WERI-Rb-1 (cell line): ENCODE measurements at regions not wholly inside any gene's neighbourhood (a gene's known extent, or its start where the extent isn't known, plus 50 kb on each side); places are given as distances from the start of the nearest gene placed in this dataset.
"Not testable (repeated sequence)": the region's sequence is repeated elsewhere in the genome, so short reads cannot be mapped to it uniquely, and the experiment has no call there.

Experiments
- DNase-seq: peaks from one replicate; pipeline ENCODE4 v3.0.0-alpha.2; 2020
- H3K27ac ChIP-seq: fragments of 250-450 bp; sonication (Bioruptor Pico); 2 replicates; pipeline ENCODE4 v1.5.1; 2020; ENCODE audit warnings: mild to moderate bottlenecking, moderate library complexity
- H3K27me3 ChIP-seq: fragments of 250-450 bp; sonication (Bioruptor Pico); 2 replicates; pipeline ENCODE4 v1.5.1; 2021; ENCODE audit warnings: mild to moderate bottlenecking, low read depth, moderate library complexity; ENCODE audit not compliant: insufficient read depth, severe bottlenecking
- H3K36me3 ChIP-seq: fragments of 250-450 bp; sonication (Bioruptor Pico); 2 replicates; pipeline ENCODE4 v1.5.1; 2020; ENCODE audit warnings: mild to moderate bottlenecking, moderate library complexity
- H3K4me3 ChIP-seq: 2 replicates; pipeline ENCODE4 v1.5.1; 2011; ENCODE audit warnings: low read depth, mild to moderate bottlenecking, control low read depth, low read length
- H3K9me3 ChIP-seq: fragments of 250-450 bp; sonication (Bioruptor Pico); 2 replicates; pipeline ENCODE4 v1.5.1; 2021; ENCODE audit warnings: mild to moderate bottlenecking, moderate library complexity; ENCODE audit not compliant: severe bottlenecking
- TF ChIP-seq, protein P1 (sequence below): IDR thresholded peaks from 2 replicates; pipeline ENCODE4 v1.5.1; 2011; ENCODE audit warnings: low read depth, mild to moderate bottlenecking, control low read depth, inconsistent platforms, low read length

DNA sequence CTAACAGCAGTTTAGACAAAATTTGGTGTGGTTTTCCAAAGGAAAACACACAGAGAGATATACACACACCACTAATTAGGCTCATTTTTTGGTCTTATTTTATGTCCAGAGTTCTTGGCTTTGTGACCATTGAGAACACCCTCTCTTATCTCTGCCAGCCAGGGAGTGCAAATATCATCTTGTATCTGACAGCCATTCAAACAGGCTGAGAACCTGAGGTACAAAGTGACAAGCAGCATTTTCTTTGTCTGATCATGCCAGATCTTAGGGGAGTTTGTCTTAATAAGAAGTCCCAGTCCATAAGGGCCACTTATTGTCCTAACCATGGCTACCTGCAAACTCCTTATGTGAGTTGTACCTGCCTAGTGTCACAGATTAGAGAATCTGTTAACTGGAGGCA, 1165.2 kb downstream of the BRINP3 start:
- Histone ChIP-seq H3K9me3 (no peaks in the 10 kb centered on the region), H3K4me3 (no peak overlapping the region), H3K27me3 (no peaks in the 10 kb centered on the region), H3K27ac (no peak overlapping the region), H3K36me3 (no peaks in the 10 kb centered on the region)
- TF ChIP-seq, protein P1, sequence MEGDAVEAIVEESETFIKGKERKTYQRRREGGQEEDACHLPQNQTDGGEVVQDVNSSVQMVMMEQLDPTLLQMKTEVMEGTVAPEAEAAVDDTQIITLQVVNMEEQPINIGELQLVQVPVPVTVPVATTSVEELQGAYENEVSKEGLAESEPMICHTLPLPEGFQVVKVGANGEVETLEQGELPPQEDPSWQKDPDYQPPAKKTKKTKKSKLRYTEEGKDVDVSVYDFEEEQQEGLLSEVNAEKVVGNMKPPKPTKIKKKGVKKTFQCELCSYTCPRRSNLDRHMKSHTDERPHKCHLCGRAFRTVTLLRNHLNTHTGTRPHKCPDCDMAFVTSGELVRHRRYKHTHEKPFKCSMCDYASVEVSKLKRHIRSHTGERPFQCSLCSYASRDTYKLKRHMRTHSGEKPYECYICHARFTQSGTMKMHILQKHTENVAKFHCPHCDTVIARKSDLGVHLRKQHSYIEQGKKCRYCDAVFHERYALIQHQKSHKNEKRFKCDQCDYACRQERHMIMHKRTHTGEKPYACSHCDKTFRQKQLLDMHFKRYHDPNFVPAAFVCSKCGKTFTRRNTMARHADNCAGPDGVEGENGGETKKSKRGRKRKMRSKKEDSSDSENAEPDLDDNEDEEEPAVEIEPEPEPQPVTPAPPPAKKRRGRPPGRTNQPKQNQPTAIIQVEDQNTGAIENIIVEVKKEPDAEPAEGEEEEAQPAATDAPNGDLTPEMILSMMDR, result no peak
- DNase-seq, result no peak

DNA sequence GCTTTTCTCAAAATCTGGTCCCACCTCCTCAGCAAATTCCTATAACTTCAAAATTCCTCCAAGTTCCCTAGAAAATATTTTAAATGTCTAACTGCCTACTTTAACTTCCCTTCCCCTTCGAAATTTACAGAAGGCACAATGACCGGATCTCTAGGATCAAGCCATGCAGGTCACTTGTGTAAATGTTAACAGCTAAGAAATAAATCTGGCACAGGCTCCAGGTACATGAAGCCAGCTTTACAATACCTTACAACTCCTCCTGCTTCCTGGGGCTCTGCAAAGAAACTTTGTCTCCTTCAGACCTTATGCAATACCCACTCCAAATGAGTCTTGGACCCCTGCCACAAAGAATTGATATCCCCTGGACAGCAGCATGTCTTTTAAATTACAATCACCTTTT, 1164.2 kb downstream of the BRINP3 start:
- Histone ChIP-seq H3K27me3 (no peaks in the 10 kb centered on the region), H3K36me3 (no peaks in the 10 kb centered on the region), H3K9me3 (no peaks in the 10 kb centered on the region), H3K4me3 (no peak overlapping the region), H3K27ac (no peak overlapping the region)
- no peak for DNase-seq
- TF ChIP-seq, protein P1, result no peak

DNA sequence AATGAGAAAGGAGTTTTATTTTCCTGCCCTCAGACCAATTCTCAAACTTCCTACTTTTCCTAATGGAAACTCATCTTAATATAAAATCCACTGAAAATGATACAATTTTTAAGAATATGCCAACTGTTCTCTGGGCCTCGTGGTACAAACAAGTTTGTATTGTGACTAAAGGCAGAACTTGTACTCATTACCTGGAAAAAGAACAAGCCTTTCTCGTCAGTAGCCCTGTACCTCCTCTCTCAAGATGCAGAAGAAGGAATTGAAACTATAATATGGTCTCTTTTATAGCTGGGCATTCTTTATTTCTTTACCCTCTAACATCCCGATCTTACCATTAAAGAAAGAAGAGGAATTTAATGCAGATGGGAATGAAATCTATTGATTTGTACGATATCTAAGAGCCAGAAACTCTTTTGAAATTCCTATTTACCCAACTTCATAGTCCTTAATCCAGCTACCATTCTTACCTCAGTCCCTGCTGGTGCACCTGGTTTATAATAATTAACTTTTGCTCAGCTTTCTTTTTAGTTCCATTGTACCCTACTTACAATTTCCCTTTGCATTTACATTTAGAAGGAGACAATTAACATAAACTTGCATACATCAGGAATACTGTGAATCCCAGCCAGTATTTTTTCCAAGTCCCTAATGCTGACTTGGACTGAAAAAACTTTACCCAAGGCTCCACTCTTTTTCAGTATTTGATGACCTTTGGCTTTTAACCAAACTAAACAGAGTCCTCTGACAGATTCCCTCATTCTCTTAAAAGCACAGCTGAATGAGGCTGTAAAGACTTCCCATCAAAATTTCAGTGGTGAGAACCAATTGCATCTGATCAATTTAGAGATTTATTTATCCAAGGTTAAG, 1162.4 kb downstream of the BRINP3 start:
- no peaks in the 10 kb centered on the region for H3K9me3 ChIP-seq
- no peak overlapping the region for H3K27ac ChIP-seq
- no peak for DNase-seq
- no peaks in the 10 kb centered on the region for H3K27me3 ChIP-seq
- H3K36me3 ChIP-seq, result no peaks in the 10 kb centered on the region
- no peak overlapping the region for H3K4me3 ChIP-seq
- TF ChIP-seq, protein P1, result no peak

DNA sequence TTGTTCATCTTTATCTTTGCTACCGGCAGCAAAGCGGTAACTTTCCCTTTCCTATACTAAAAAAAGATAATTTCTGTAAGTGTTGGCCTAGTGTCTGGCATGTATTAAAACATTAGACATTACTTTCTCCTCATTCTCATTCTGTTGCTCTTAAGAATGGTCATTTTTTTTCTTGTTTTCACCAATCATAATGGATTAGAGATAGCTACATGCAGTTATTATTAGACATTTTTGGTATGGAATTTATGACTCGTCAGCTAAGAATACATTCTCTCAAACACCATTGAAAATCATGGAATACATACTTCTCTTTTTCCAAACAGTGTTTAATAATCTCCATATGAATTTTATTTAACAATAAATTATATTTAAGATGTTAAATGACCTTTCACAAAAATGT, 1154.6 kb downstream of the BRINP3 start:
- no peaks in the 10 kb centered on the region for H3K27me3 ChIP-seq
- DNase-seq, result no peak
- no peak overlapping the region for H3K27ac ChIP-seq
- no peaks in the 10 kb centered on the region for H3K9me3 ChIP-seq
- H3K4me3 ChIP-seq, result no peak overlapping the region
- TF ChIP-seq, protein P1, result no peak
- no peaks in the 10 kb centered on the region for H3K36me3 ChIP-seq

DNA sequence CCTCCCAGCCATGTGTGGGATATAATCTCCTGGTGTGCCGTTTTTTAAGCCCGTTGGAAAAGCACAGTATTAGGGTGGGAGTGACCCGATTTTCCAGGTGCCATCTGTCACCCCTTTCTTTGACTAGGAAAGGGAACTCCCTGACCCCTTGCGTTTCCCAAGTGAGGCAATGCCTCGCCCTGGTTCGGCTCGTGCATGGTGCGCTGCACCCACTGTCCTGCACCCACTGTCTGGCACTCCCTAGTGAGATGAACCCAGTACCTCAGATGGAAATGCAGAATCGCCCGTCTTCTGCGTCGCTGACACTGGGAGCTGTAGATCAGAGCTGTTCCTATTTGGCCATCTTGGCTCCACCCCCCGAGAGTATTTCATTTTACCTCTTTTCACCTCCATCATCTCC, 1146.6 kb downstream of the BRINP3 start:
- DNase-seq, result not testable (repeated sequence)

DNA sequence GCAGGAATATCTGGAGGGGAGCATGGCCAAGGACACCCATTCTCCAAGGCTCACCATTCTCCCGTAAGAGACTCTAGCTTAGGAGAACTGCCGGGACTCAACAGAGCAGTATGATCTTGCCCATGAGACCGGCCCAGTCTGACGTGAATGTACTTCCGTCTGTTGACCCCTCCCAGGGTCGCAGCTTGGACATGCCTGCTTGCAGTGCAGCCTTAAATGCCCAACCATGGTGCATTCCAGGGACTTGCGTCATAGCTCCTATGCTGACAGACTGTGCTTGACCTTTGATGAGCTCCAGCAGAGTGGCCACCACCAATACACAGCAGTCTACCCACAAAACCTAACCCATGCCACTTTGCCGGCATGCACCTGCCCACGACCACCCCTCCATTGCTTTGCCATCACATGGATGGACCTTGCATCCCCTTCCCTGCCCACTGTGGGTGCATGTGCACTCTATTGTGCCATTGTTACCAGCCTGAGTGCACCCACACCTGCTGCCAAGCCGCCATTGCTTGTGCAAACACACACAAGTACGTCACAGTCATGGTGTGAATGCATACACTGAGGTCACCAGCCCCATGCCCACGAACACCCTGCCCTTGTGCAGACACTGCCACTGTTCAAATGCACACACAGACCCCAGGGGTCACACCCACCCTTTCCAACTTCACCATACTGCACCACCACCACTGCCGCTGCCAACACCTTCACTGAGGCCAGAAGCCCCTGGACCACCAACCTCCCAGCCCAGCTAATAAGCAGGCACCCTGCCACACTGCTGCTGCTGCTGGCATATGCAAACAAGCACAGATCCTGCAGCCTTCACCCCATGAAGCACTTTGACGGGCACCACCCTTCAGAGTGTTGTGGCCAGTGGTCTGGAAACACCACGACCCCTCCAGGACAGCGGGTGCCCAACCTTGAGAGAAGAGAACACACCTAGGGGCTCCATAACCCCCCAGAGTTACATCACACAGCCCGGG, 1141.3 kb downstream of the BRINP3 start:
- Histone ChIP-seq H3K27me3 (no peaks in the 10 kb centered on the region), H3K4me3 (no peak overlapping the region), H3K9me3 (no peaks in the 10 kb centered on the region), H3K27ac (no peak overlapping the region), H3K36me3 (no peaks in the 10 kb centered on the region)
- TF ChIP-seq, protein P1, result no peak
- no peak for DNase-seq

More for the DNA sequence above, 1146.6 kb downstream of the BRINP3 start:
- H3K27ac ChIP-seq, H3K9me3 ChIP-seq, H3K36me3 ChIP-seq, H3K4me3 ChIP-seq, H3K27me3 ChIP-seq: not testable (repeated sequence)
